HCT116 (cell line): ENCODE measurements at regions not wholly inside any gene's neighbourhood (a gene's known extent, or its start where the extent isn't known, plus 50 kb on each side); places are given as distances from the start of the nearest gene placed in this dataset.

Experiments
- ATAC-seq: fragments of 200-7000 bp; cut with Tn5 transposase; 2 replicates; pipeline ENCODE4 v1.9.1; 2020; ENCODE audit warnings: mild to moderate bottlenecking, moderate library complexity
- BruUV-seq: library from RNA; stranded (reverse); fragments of 400-500 nt; replicated peaks from 2 replicates; lab custom pipeline; 2021; lab: Mats Ljungman, UMichigan
- CTCF ChIA-PET: fragments of 300-600 bp; sonication (Branson Sonifier 250); formaldehyde crosslinking; loops from one replicate; lab custom pipeline; 2021; ENCODE audit warnings: antibody characterized with exemption; lab: Charles Lee
- POLR2A ChIA-PET: fragments of 300-600, 350-600 bp; sonication (Branson Sonifier 250); formaldehyde crosslinking; loops from one replicate; lab custom pipeline; 2021; ENCODE audit warnings: antibody characterized with exemption; lab: Charles Lee
- RAD21 ChIA-PET, 2 experiments: fragments of 300-600 bp; sonication (Branson Sonifier 250); formaldehyde crosslinking; loops; one replicate each; lab custom pipeline; 2023; ENCODE audit warnings: low total read pairs in 2 of 2; ENCODE audit not compliant: uncharacterized antibody in 2 of 2, unreplicated experiment in 2 of 2, low non-redundant PET in 1 of 2; lab: Charles Lee
- DNase-seq: peaks from one replicate; pipeline ENCODE4 v3.0.0-alpha.2; 2010; ENCODE audit warnings: low read depth, low spot score
- H2AFZ ChIP-seq: fragments of 200-600 bp; shearing (Covaris generic), sonication (generic); 2 replicates; pipeline ENCODE4 v1.6.1; 2017; ENCODE audit warnings: low read depth, mixed run types, mixed read lengths, antibody characterized with exemption, low read length; ENCODE audit not compliant: poor library complexity, severe bottlenecking
- H3K27ac ChIP-seq: 2 replicates; pipeline ENCODE4 v1.5.1; 2012; ENCODE audit warnings: low read depth, low read length
- H3K27me3 ChIP-seq: fragments of 200-600 bp; sonication (generic); 2 replicates; pipeline ENCODE4 v1.6.1; 2016; ENCODE audit warnings: mixed run types, low read length, mixed read lengths; ENCODE audit not compliant: insufficient read depth
- H3K36me3 ChIP-seq, 2 experiments: fragments of 200-500 bp in 1 of 2; fragments of 200-600 bp in 1 of 2; sonication (Bioruptor generic) in 1 of 2; sonication (generic) in 1 of 2; 2 replicates each; pipeline versions ENCODE4 v1.5.1 to v1.6.1; 2014 to 2016; ENCODE audit warnings: low read length in 2 of 2, inconsistent platforms in 1 of 2, mixed read lengths in 1 of 2, mixed run types in 1 of 2; ENCODE audit not compliant: insufficient read depth in 2 of 2, control insufficient read depth in 1 of 2
- H3K4me1 ChIP-seq, 2 experiments: fragments of 200-600 bp in 1 of 2; sonication (generic) in 1 of 2; 2 replicates each; pipeline versions ENCODE4 v1.5.1 to v1.6.1; 2012 to 2017; ENCODE audit warnings: low read length in 2 of 2, inconsistent platforms in 1 of 2, mild to moderate bottlenecking in 1 of 2, mixed read lengths in 1 of 2, mixed run types in 1 of 2, moderate library complexity in 1 of 2; ENCODE audit not compliant: insufficient read depth in 2 of 2, control insufficient read depth in 1 of 2
- H3K4me2 ChIP-seq: fragments of 200-600 bp; sonication (generic); 2 replicates; pipeline ENCODE4 v1.6.1; 2017; ENCODE audit warnings: mixed run types, low read length, mixed read lengths
- H3K4me3 ChIP-seq, 2 experiments: fragments of 200-600 bp in 1 of 2; sonication (generic) in 1 of 2; replicated peaks in 1 of 2; 2 replicates each; pipeline ENCODE4 v1.5.1; 2011 to 2016; ENCODE audit warnings: low read length in 2 of 2, control low read depth in 1 of 2, low read depth in 1 of 2, mild to moderate bottlenecking in 1 of 2, mixed read lengths in 1 of 2, mixed run types in 1 of 2
- H3K79me2 ChIP-seq: fragments of 200-600 bp; sonication (generic); 2 replicates; pipeline ENCODE4 v1.6.1; 2017; ENCODE audit warnings: mild to moderate bottlenecking, mixed run types, low read length, moderate library complexity, mixed read lengths; ENCODE audit not compliant: insufficient read depth
- H3K9ac ChIP-seq: fragments of 200-600 bp; sonication (generic); 2 replicates; pipeline ENCODE4 v1.6.1; 2016; ENCODE audit warnings: low read length, mixed read lengths
- H3K9me2 ChIP-seq: fragments of 200-600 bp; sonication (generic), shearing (Covaris generic); 2 replicates; pipeline ENCODE4 v1.6.1; 2017; ENCODE audit warnings: mixed run types, mild to moderate bottlenecking, moderate library complexity; ENCODE audit not compliant: insufficient read depth
- H3K9me3 ChIP-seq, 2 experiments: fragments of 200-500 bp in 1 of 2; fragments of 200-600 bp in 1 of 2; sonication (Bioruptor generic) in 1 of 2; sonication (generic) in 1 of 2; 2 replicates each; pipeline ENCODE4 v1.6.1; 2014 to 2017; ENCODE audit warnings: low read length in 2 of 2, mixed read lengths in 2 of 2, inconsistent platforms in 1 of 2, low read depth in 1 of 2, mild to moderate bottlenecking in 1 of 2, mixed run types in 1 of 2, moderate library complexity in 1 of 2; ENCODE audit not compliant: control insufficient read depth in 1 of 2, insufficient read depth in 1 of 2
- H4K20me1 ChIP-seq: fragments of 200-600 bp; sonication (generic), shearing (Covaris generic); 2 replicates; pipeline ENCODE4 v1.6.1; 2017; ENCODE audit warnings: mixed run types, mild to moderate bottlenecking, moderate library complexity; ENCODE audit not compliant: insufficient read depth
- ATF3 ChIP-seq: IDR thresholded peaks from 2 replicates; pipeline ENCODE4 v1.6.1; 2012
- CBX3 ChIP-seq: IDR thresholded peaks from 2 replicates; pipeline ENCODE4 v1.6.1; 2012; ENCODE audit warnings: low read depth
- CEBPB ChIP-seq: IDR thresholded peaks from 2 replicates; pipeline ENCODE4 v1.6.1; 2012; ENCODE audit warnings: low read depth
- CTCF ChIP-seq, 3 experiments: fragments of 200-600 bp in 1 of 3; sonication (generic) in 1 of 3; IDR thresholded peaks in 2 of 3; conservative IDR thresholded peaks in 1 of 3; 2 replicates each; pipeline ENCODE4 v1.5.1; 2012 to 2017; ENCODE audit warnings: low read depth in 2 of 3, low read length in 2 of 3, antibody characterized with exemption in 1 of 3, borderline replicate concordance in 1 of 3, control low read depth in 1 of 3, mild to moderate bottlenecking in 1 of 3, mixed read lengths in 1 of 3, mixed run types in 1 of 3, moderate library complexity in 1 of 3; ENCODE audit not compliant: insufficient read depth in 1 of 3
- EZH2 ChIP-seq: fragments of 200-600 bp; sonication (generic); IDR thresholded peaks from 2 replicates; pipeline ENCODE4 v1.6.1; 2017; ENCODE audit warnings: antibody characterized with exemption, mixed run types
- EZH2phosphoT487 ChIP-seq: fragments of 200-600 bp; IDR thresholded peaks from 2 replicates; pipeline ENCODE4 v1.6.1; 2018; ENCODE audit warnings: antibody characterized with exemption, borderline replicate concordance
- FOSL1 ChIP-seq: IDR thresholded peaks from 2 replicates; pipeline ENCODE4 v1.6.1; 2012; ENCODE audit warnings: low read depth
- JUND ChIP-seq: IDR thresholded peaks from 2 replicates; pipeline ENCODE4 v1.6.1; 2012
- MAX ChIP-seq: IDR thresholded peaks from 2 replicates; pipeline ENCODE4 v1.6.1; 2012
- POLR2AphosphoS5 ChIP-seq: IDR thresholded peaks from 2 replicates; pipeline ENCODE4 v1.6.1; 2011; ENCODE audit warnings: mild to moderate bottlenecking, low read depth, low read length, moderate library complexity
- RAD21 ChIP-seq: IDR thresholded peaks from 2 replicates; pipeline ENCODE4 v1.6.1; 2012; ENCODE audit warnings: low read depth, mild to moderate bottlenecking
- REST ChIP-seq: IDR thresholded peaks from 2 replicates; pipeline ENCODE4 v1.6.1; 2012; ENCODE audit warnings: low read depth
- SP1 ChIP-seq: IDR thresholded peaks from 2 replicates; pipeline ENCODE4 v1.6.1; 2012; ENCODE audit warnings: low read depth
- SRF ChIP-seq: IDR thresholded peaks from 2 replicates; pipeline ENCODE4 v1.6.1; 2012; ENCODE audit warnings: low read depth
- ZNF274 ChIP-seq: fragments of 200-500 bp; sonication (Bioruptor generic); IDR thresholded peaks from 2 replicates; pipeline ENCODE4 v1.6.1; 2014; ENCODE audit warnings: mild to moderate bottlenecking, low read depth, low read length, inconsistent platforms
- intact Hi-C: fragments of 100-400 bp; cut with micrococcal nuclease; formaldehyde crosslinking; loops from 2 replicates; pipeline ENCODE4 v1.10.0; 2022

- no peaks in the 10 kb centered on the region for H3K27me3 ChIP-seq
- TF ChIP-seq CEBPB = no peak
- TF ChIP-seq ATF3 = no peak
- no peak for TF ChIP-seq MAX
- no peak for TF ChIP-seq REST
- no peak for TF ChIP-seq SRF
- no peak for TF ChIP-seq EZH2
- TF ChIP-seq CBX3 = no peak
- H3K36me3 ChIP-seq = no peaks in the 10 kb centered on the region
- no peak overlapping the region for H3K27ac ChIP-seq
- H3K4me1 ChIP-seq = no peaks in the 10 kb centered on the region
- BruUV-seq = no TSS peak
- H2AFZ ChIP-seq = no peak overlapping the region
- peaks cover 13 to 35% of the 10 kb centered on the region in 2 experiments; a peak in 2 of 4 replicates for H3K9me3 ChIP-seq
- RAD21 ChIA-PET = no interaction called here
- no peak overlapping the region for H3K9ac ChIP-seq
- no peak for DNase-seq
- no peaks in the 10 kb centered on the region for H3K9me2 ChIP-seq
- intact Hi-C loops = no loop called here
- CTCF ChIA-PET = no interaction called here
- H4K20me1 ChIP-seq = no peaks in the 10 kb centered on the region
- ATAC-seq = no peak
- POLR2A ChIA-PET = no interaction called here
- no peak overlapping the region for H3K4me2 ChIP-seq
- H3K79me2 ChIP-seq = no peaks in the 10 kb centered on the region
- H3K4me3 ChIP-seq = no peak overlapping the region
Measured at GRCh38 chr11:80393210-80393609, 952.4 kb upstream of the TENM4 start.

GRCh38 chr11:80390505-80390904, 949.7 kb upstream of the TENM4 start:
- ChIA-PET POLR2A (no interaction called here), CTCF (no interaction called here), RAD21 (no interaction called here)
- Histone ChIP-seq H4K20me1 (no peaks in the 10 kb centered on the region), H3K4me2 (no peak overlapping the region), H3K27ac (no peak overlapping the region), H3K9me2 (no peaks in the 10 kb centered on the region), H3K9ac (no peak overlapping the region), H3K4me1 (no peaks in the 10 kb centered on the region), H3K27me3 (no peaks in the 10 kb centered on the region), H3K4me3 (no peak overlapping the region), H3K9me3 (peaks cover 5 to 33% of the 10 kb centered on the region in 2 experiments; a peak in 2 of 4 replicates), H2AFZ (no peak overlapping the region), H3K79me2 (no peaks in the 10 kb centered on the region), H3K36me3 (no peaks in the 10 kb centered on the region)
- no peak for DNase-seq
- no peak for ATAC-seq
- BruUV-seq = no TSS peak
- intact Hi-C loops = no loop called here
- TF ChIP-seq POLR2AphosphoS5 (no peak), EZH2phosphoT487 (no peak), CTCF (IDR thresholded peaks at IDR 0.05 in 2 of 3, conservative IDR thresholded peaks at IDR 0.05 in 1 of 3; ENCODE audit: borderline replicate concordance in 1 of 3, insufficient read depth in 1 of 3, low read depth in 2 of 3, low read length in 2 of 3) (no peak), SP1 (no peak), RAD21 (no peak), ZNF274 (no peak), FOSL1 (no peak), CBX3 (no peak), ATF3 (no peak), JUND (no peak), SRF (no peak), EZH2 (no peak)
